PC-3 (cell line): ENCODE measurements at regions not wholly inside any gene's neighbourhood (a gene's known extent, or its start where the extent isn't known, plus 50 kb on each side); places are given as distances from the start of the nearest gene placed in this dataset.

Experiments used
- ATAC-seq: fragments of 200-7000 bp; cut with Tn5 transposase; 2 replicates; pipeline ENCODE4 v1.9.1; 2020; ENCODE audit warnings: mild to moderate bottlenecking, moderate library complexity
- BruUV-seq: library from RNA; stranded (reverse); fragments of 400-500 nt; replicated peaks from 2 replicates; lab custom pipeline; 2021; lab: Mats Ljungman, UMichigan
- CTCF ChIA-PET: fragments of 300-600 bp; sonication (Branson Sonifier 250); formaldehyde crosslinking; loops from one replicate; lab custom pipeline; 2022; ENCODE audit warnings: antibody characterized with exemption; lab: Charles Lee
- POLR2A ChIA-PET: fragments of 300-600 bp; sonication (Branson Sonifier 250); formaldehyde crosslinking; loops from one replicate; lab custom pipeline; 2022; ENCODE audit warnings: antibody characterized with exemption; ENCODE audit not compliant: unreplicated experiment; lab: Charles Lee
- DNase-seq: peaks from one replicate; pipeline ENCODE4 v3.0.0-alpha.2; 2015
- H2AFZ ChIP-seq: fragments of 300-600 bp; sonication (generic); 2 replicates; pipeline ENCODE4 v1.6.0; 2016; ENCODE audit warnings: antibody characterized with exemption, low read length
- H3F3A ChIP-seq: fragments of 300-600 bp; sonication (generic); one replicate; pipeline ENCODE4 v1.6.0; 2017; ENCODE audit warnings: antibody characterized with exemption, low read length, control low read depth, mild to moderate bottlenecking; ENCODE audit not compliant: unreplicated experiment
- H3K27ac ChIP-seq: fragments of 300-600 bp; sonication (generic); 2 replicates; pipeline ENCODE4 v1.5.1; 2016; ENCODE audit warnings: mild to moderate bottlenecking, low read length
- H3K27me3 ChIP-seq: fragments of 300-600 bp; sonication (generic); 2 replicates; pipeline ENCODE4 v1.6.1; 2016; ENCODE audit warnings: low read length, mixed read lengths
- H3K36me3 ChIP-seq: fragments of 300-600 bp; sonication (generic); 2 replicates; pipeline ENCODE4 v1.6.1; 2016; ENCODE audit warnings: low read depth, mixed run types, low read length, mixed read lengths
- H3K4me1 ChIP-seq: fragments of 300-600 bp; sonication (generic); 2 replicates; pipeline ENCODE4 v1.5.1; 2016; ENCODE audit warnings: low read length; ENCODE audit not compliant: insufficient read depth
- H3K4me2 ChIP-seq: fragments of 300-600 bp; sonication (generic); 2 replicates; pipeline ENCODE4 v1.6.0; 2016; ENCODE audit warnings: low read length
- H3K4me3 ChIP-seq: fragments of 300-600 bp; sonication (generic); 2 replicates; pipeline ENCODE4 v1.5.1; 2016; ENCODE audit warnings: mild to moderate bottlenecking, low read length, mixed read lengths
- H3K79me2 ChIP-seq: fragments of 300-600 bp; sonication (generic); 2 replicates; pipeline ENCODE4 v1.6.1; 2017; ENCODE audit warnings: low read length, mixed read lengths
- H3K9ac ChIP-seq: fragments of 300-600 bp; sonication (generic); 2 replicates; pipeline ENCODE4 v1.6.0; 2016; ENCODE audit warnings: mild to moderate bottlenecking, low read length
- H3K9me2 ChIP-seq: fragments of 300-600 bp; sonication (generic); replicated peaks from 2 replicates; pipeline ENCODE4 v1.6.1; 2016; ENCODE audit warnings: mixed run types, low read length, mixed read lengths
- H3K9me3 ChIP-seq: fragments of 300-600 bp; sonication (generic); 2 replicates; pipeline ENCODE4 v1.6.1; 2016; ENCODE audit warnings: low read length, mixed read lengths
- H4K20me1 ChIP-seq: fragments of 300-600 bp; sonication (generic); 2 replicates; pipeline ENCODE4 v1.6.1; 2016; ENCODE audit warnings: low read length, mixed read lengths
- EZH2 ChIP-seq: fragments of 300-600 bp; sonication (generic); IDR thresholded peaks from one replicate; pipeline ENCODE4 v1.6.1; 2017; ENCODE audit warnings: antibody characterized with exemption, mild to moderate bottlenecking, low read length; ENCODE audit not compliant: unreplicated experiment
- EZH2phosphoT487 ChIP-seq: fragments of 300-600 bp; sonication (generic); IDR thresholded peaks from 2 replicates; pipeline ENCODE4 v1.6.1; 2018; ENCODE audit warnings: mild to moderate bottlenecking, antibody characterized with exemption, low read length, borderline replicate concordance
- intact Hi-C: fragments of 100-400 bp; cut with micrococcal nuclease; formaldehyde crosslinking; loops from 2 replicates; pipeline ENCODE4 v1.9.0; 2023
- TF ChIP-seq, protein P1 (sequence below): fragments of 300-600 bp; sonication (generic); conservative IDR thresholded peaks from 2 replicates; pipeline ENCODE4 v1.5.1; 2017; ENCODE audit warnings: antibody characterized with exemption, low read depth, mild to moderate bottlenecking, low read length

DNA sequence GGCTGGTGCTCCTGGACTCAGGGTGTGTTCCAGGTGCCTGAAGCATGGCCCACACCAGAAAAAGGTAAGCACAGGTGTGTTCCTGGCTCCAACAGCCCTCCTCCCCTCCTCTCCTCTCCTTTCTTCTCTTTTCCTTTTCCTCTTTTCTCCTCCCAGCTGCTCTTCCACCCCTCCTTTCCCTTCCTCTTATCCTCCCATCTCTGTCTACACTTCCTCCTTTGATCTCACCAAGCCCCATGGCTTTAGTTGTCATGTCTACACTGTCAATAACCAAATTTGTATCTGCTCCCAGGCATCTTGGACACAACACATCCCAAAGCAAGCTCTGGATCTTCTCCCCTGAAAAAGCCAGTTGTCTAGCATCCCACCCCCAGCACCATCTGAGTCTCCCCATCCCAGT, 56.7 kb upstream of the LAPTM5 start:
- Histone ChIP-seq H3K9me2 (no peaks in the 10 kb centered on the region), H3K9ac (no peak overlapping the region), H2AFZ (no peak overlapping the region), H3K79me2 (no peaks in the 10 kb centered on the region), H3K4me1 (peaks cover 23% of the 10 kb centered on the region), H3K4me2 (no peak overlapping the region), H3F3A (no peaks in the 10 kb centered on the region), H3K4me3 (no peak overlapping the region), H4K20me1 (no peaks in the 10 kb centered on the region), H3K36me3 (no peaks in the 10 kb centered on the region), H3K27ac (no peak overlapping the region), H3K9me3 (no peaks in the 10 kb centered on the region), H3K27me3 (no peaks in the 10 kb centered on the region)
- ChIA-PET CTCF (no interaction called here), POLR2A (no interaction called here)
- intact Hi-C loops: no loop called here
- ATAC-seq (no peak), DNase-seq (no peak)
- TF ChIP-seq, protein P1, sequence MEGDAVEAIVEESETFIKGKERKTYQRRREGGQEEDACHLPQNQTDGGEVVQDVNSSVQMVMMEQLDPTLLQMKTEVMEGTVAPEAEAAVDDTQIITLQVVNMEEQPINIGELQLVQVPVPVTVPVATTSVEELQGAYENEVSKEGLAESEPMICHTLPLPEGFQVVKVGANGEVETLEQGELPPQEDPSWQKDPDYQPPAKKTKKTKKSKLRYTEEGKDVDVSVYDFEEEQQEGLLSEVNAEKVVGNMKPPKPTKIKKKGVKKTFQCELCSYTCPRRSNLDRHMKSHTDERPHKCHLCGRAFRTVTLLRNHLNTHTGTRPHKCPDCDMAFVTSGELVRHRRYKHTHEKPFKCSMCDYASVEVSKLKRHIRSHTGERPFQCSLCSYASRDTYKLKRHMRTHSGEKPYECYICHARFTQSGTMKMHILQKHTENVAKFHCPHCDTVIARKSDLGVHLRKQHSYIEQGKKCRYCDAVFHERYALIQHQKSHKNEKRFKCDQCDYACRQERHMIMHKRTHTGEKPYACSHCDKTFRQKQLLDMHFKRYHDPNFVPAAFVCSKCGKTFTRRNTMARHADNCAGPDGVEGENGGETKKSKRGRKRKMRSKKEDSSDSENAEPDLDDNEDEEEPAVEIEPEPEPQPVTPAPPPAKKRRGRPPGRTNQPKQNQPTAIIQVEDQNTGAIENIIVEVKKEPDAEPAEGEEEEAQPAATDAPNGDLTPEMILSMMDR: no peak
- no peak for TF ChIP-seq EZH2
- TF ChIP-seq EZH2phosphoT487: no peak
- no TSS peak for BruUV-seq

DNA sequence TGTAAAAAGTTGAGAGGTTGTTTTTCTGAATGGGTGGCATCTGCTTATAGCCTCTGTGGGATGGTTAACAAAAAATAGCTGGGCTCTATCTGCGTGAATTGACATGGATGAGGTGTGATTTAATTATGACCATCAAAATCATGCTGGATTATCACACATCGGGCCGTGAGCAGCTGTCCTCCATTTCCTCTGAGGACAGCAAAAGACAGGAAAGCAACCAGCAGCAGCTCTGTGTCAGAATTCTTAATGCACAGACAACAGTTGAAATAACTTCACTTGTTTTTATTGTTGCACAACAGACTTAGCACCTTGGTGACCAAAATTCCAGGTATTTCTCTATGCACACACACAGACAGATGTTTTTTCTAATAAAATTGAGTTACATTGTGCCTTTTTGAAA, 54.5 kb upstream of the LAPTM5 start:
- Histone ChIP-seq H2AFZ (no peak overlapping the region), H3K9ac (no peak overlapping the region), H3F3A (no peaks in the 10 kb centered on the region), H3K27ac (no peak overlapping the region), H3K4me1 (peaks cover 24% of the 10 kb centered on the region), H3K9me2 (no peaks in the 10 kb centered on the region), H3K4me3 (no peak overlapping the region), H3K36me3 (no peaks in the 10 kb centered on the region), H3K4me2 (no peak overlapping the region), H3K79me2 (no peaks in the 10 kb centered on the region), H3K27me3 (no peaks in the 10 kb centered on the region), H4K20me1 (no peaks in the 10 kb centered on the region), H3K9me3 (no peaks in the 10 kb centered on the region)
- intact Hi-C loops: no loop called here
- POLR2A ChIA-PET: no interaction called here
- DNase-seq (no peak), ATAC-seq (no peak)
- CTCF ChIA-PET: no interaction called here
- TF ChIP-seq EZH2phosphoT487 (no peak), EZH2 (no peak)
- TF ChIP-seq, protein P1: no peak
- no TSS peak for BruUV-seq

DNA sequence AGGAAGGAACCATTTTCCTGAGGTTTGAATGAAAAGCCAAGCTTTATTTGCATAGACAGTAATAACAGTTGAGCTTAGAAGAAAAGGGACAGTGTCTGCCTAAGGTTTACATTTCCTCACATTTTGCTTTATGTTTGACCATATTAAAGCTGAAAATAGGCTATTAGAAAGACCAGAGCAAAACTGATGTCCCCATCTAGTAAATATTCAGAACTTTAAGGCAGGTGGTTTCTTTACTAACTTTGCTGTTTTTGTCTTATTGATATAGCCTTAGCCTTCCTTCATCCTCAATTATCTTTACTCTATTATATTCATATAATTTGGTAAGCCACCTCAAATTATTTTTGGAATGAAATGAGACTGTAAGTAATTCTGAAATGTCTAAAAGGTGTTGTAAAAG, 53.6 kb upstream of the LAPTM5 start:
- no peak overlapping the region for H3K4me2 ChIP-seq
- intact Hi-C loops: no loop called here
- H2AFZ ChIP-seq: no peak overlapping the region
- no peaks in the 10 kb centered on the region for H3K79me2 ChIP-seq
- ChIA-PET POLR2A (no interaction called here), CTCF (no interaction called here)
- H3F3A ChIP-seq: no peaks in the 10 kb centered on the region
- H3K36me3 ChIP-seq: no peaks in the 10 kb centered on the region
- H3K4me3 ChIP-seq: no peak overlapping the region
- no peaks in the 10 kb centered on the region for H3K9me3 ChIP-seq
- H3K4me1 ChIP-seq: peaks cover 16% of the 10 kb centered on the region
- DNase-seq (no peak), ATAC-seq (no peak)
- no peak for TF ChIP-seq EZH2phosphoT487
- no peak overlapping the region for H3K9ac ChIP-seq
- H3K9me2 ChIP-seq: no peaks in the 10 kb centered on the region
- no peaks in the 10 kb centered on the region for H3K27me3 ChIP-seq
- no peak overlapping the region for H3K27ac ChIP-seq
- BruUV-seq: no TSS peak
- no peaks in the 10 kb centered on the region for H4K20me1 ChIP-seq
